SU-DHL-6 (cell line): ENCODE measurements at regions not wholly inside any gene's neighbourhood (a gene's known extent, or its start where the extent isn't known, plus 50 kb on each side); places are given as distances from the start of the nearest gene placed in this dataset.

Experiments
- CTCF ChIP-seq: fragments of 200-600 bp; sonication (generic); IDR thresholded peaks from one replicate; pipeline ENCODE4 v1.5.1; 2017; ENCODE audit warnings: antibody characterized with exemption, mild to moderate bottlenecking, low read length, moderate library complexity; ENCODE audit not compliant: insufficient read depth, poor library complexity, severe bottlenecking
- EZH2phosphoT487 ChIP-seq: fragments of 200-600 bp; sonication (generic), shearing (Covaris generic); conservative IDR thresholded peaks from 2 replicates; pipeline ENCODE4 v1.6.1; 2018; ENCODE audit warnings: mild to moderate bottlenecking, antibody characterized with exemption, low read length, moderate library complexity, mixed read lengths

DNA sequence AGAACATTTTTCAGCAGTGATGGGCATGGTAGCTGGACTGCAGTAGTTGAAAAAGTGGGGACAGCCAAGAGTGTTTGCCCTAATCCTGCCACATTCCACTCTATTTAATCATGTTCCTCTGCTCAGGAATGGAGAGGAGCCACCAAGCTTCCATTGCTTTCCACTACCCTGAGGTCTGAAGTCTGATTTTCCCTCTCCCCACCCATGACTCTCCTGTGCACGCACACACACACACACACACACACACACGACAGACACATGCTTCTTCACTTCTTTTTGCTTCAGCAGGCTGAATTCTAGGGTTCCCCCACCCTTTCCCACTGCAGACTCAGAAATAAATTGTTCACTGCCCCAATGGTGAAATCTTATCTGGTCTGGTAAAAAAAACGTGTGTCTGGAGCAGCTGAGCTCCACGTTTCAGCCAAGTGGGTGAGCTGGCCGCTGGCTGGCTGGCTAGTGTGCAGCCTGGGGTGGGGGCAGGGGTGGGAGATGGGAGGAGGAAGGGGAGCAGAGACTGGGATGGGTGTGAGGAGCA, 142.7 kb upstream of the NALF2 start:
- TF ChIP-seq CTCF (no peak), EZH2phosphoT487 (no peak)
